ENCODE measurements at regions not wholly inside any gene's neighbourhood (a gene's known extent, or its start where the extent isn't known, plus 50 kb on each side); places are given as distances from the start of the nearest gene placed in this dataset.

- TF ChIP-seq CTCF (IDR thresholded peaks at IDR 0.05) (no peak), POLR2A (IDR thresholded peaks at IDR 0.05) (no peak), EP300 (IDR thresholded peaks at IDR 0.05) (no peak)
Observed at GRCh38 chr7:69211739-69212138, 386.5 kb upstream of the AUTS2 start.

Measured in ovary (tissue), 3 donors.